Heart left ventricle (tissue), 16 donors: ENCODE measurements at regions not wholly inside any gene's neighbourhood (a gene's known extent, or its start where the extent isn't known, plus 50 kb on each side); places are given as distances from the start of the nearest gene placed in this dataset.

ENCODE experiments used
- ATAC-seq, 4 donors: fragments of 200-7000 bp; cut with Tn5 transposase; one replicate each; pipeline ENCODE4 v1.9.1; 2020 to 2022; ENCODE audit warnings: moderate library complexity in 4 of 4, mild to moderate bottlenecking in 3 of 4, moderate number of reproducible peaks in 1 of 4
- DNase-seq, 5 donors: peaks; one replicate each; pipeline ENCODE4 v3.0.0-alpha.2; 2020
- H3K27ac ChIP-seq, 12 donors: fragments of 200-600 bp; sonication (generic) in 4 of 12; one replicate each; pipeline versions ENCODE4 v1.5.0 to v1.8.0; 2016 to 2022; ENCODE audit warnings: mild to moderate bottlenecking in 2 of 12
- H3K27me3 ChIP-seq, 9 donors: fragments of 200-600 bp; sonication (generic) in 2 of 9; one replicate each; pipeline versions ENCODE4 v1.5.1 to v1.8.0; 2016 to 2022; ENCODE audit warnings: mild to moderate bottlenecking in 3 of 9
- H3K36me3 ChIP-seq, 9 donors: fragments of 200-600 bp; sonication (generic) in 2 of 9; one replicate each; pipeline versions ENCODE4 v1.5.0 to v1.8.0; 2018 to 2022; ENCODE audit warnings: mild to moderate bottlenecking in 2 of 9
- H3K4me1 ChIP-seq, 12 donors: fragments of 200-600 bp; sonication (generic) in 4 of 12; one replicate each; pipeline versions ENCODE4 v1.5.0 to v1.8.0; 2016 to 2022; ENCODE audit warnings: mild to moderate bottlenecking in 3 of 12
- H3K4me3 ChIP-seq, 12 donors: fragments of 200-600 bp; sonication (generic) in 4 of 12; one replicate each; pipeline versions ENCODE4 v1.5.0 to v1.8.0; 2017 to 2022; ENCODE audit warnings: mild to moderate bottlenecking in 9 of 12, moderate library complexity in 4 of 12
- H3K9me3 ChIP-seq, 12 donors: fragments of 200-600 bp; sonication (generic) in 4 of 12; one replicate each; pipeline versions ENCODE4 v1.5.0 to v1.8.0; 2016 to 2022; ENCODE audit warnings: mild to moderate bottlenecking in 1 of 12
- POLR2A ChIP-seq, 2 donors: fragments of 450-650 bp; IDR thresholded peaks; one replicate each; pipeline ENCODE4 v1.6.1; 2017; ENCODE audit warnings: antibody characterized with exemption in 2 of 2, mild to moderate bottlenecking in 2 of 2, moderate library complexity in 2 of 2
- WGBS, 4 donors: extraction: QIAGEN DNeasy Blood & Tissue Kit in 2 of 4; methylation state at CpG; one replicate each; pipeline versions ENCODE4 v1.1.5 to v1.1.7; 2013 to 2018; 5-methylcytosine and 5-hydroxymethylcytosine counted together
- intact Hi-C, 10 donors: fragments of 100-400 bp; cut with DNase I; formaldehyde crosslinking; loops; one replicate each; pipeline versions ENCODE4 v1.11.1 to v1.14.2; 2022
- TF ChIP-seq, protein P1 (sequence below), 12 donors: fragments of 200-600 bp; sonication (generic) in 4 of 12; IDR thresholded peaks; one replicate each; pipeline versions ENCODE4 v1.5.0 to v1.8.0; 2018 to 2022; ENCODE audit warnings: antibody characterized with exemption in 12 of 12, mild to moderate bottlenecking in 5 of 12
- donor health status: ischemic (EF 13 %, LVEDD 7.1; RV severe dilation, severe dysfunction).
- donor health status: healthy with polysubstance abuse.
- donor health status: DM: no; HTN: yes; CAD: no.
- donor health status: DM: no; HTN: no; CAD: no.
- donor health status: ischemic (EF 25% LVEDD 6.9; RV normal size, moderate dysfunction).
- donor health status: ischemic (EF 25% LVEDD 5.7; RV mildly dilated, moderate dysfunction).
- donor health status: healthy.
- donor health status: DM: yes; HTN: yes; CAD: no.
- donor health status: ischemic (EF 35%, LVEDD 5.7; RV mildly dilated, moderate dysfunction).
- donor health status: nonischemic (EF 11% LVEDD 7.7; RV severe dilation, severe dysfunction).
- donor health status: DM: yes; HTN: yes; CAD: no.
- donor health status: PGD.
- donor health status: ischemic (EF 29% LVEDD 5.4; RV normal size, mild dysfunction).
- donor health status: nonischemic (EF 23%, LVEDD 6.1; RV moderate dilation, normal function).

- no peak for DNase-seq
- no peaks in the 10 kb centered on the region for H3K27me3 ChIP-seq
- H3K36me3 ChIP-seq = no peaks in the 10 kb centered on the region
- H3K27ac ChIP-seq = no peak overlapping the region
- intact Hi-C loops = no loop called here
- H3K4me3 ChIP-seq = no peak overlapping the region
- H3K9me3 ChIP-seq = no peaks in the 10 kb centered on the region
- H3K4me1 ChIP-seq = no peaks in the 10 kb centered on the region
- ATAC-seq = no peak
- no peak for TF ChIP-seq POLR2A (IDR thresholded peaks at IDR 0.05)
- TF ChIP-seq, protein P1, sequence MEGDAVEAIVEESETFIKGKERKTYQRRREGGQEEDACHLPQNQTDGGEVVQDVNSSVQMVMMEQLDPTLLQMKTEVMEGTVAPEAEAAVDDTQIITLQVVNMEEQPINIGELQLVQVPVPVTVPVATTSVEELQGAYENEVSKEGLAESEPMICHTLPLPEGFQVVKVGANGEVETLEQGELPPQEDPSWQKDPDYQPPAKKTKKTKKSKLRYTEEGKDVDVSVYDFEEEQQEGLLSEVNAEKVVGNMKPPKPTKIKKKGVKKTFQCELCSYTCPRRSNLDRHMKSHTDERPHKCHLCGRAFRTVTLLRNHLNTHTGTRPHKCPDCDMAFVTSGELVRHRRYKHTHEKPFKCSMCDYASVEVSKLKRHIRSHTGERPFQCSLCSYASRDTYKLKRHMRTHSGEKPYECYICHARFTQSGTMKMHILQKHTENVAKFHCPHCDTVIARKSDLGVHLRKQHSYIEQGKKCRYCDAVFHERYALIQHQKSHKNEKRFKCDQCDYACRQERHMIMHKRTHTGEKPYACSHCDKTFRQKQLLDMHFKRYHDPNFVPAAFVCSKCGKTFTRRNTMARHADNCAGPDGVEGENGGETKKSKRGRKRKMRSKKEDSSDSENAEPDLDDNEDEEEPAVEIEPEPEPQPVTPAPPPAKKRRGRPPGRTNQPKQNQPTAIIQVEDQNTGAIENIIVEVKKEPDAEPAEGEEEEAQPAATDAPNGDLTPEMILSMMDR (IDR thresholded peaks at IDR 0.05) = no peak
- WGBS, 4 donors = 52 to 89% (median 76%) methylated on average over 1 of the region's 1 CpG
These were observed 783.8 kb downstream of the NXPH1 start for GRCh38 chr7:9217204-9217603.

DNA sequence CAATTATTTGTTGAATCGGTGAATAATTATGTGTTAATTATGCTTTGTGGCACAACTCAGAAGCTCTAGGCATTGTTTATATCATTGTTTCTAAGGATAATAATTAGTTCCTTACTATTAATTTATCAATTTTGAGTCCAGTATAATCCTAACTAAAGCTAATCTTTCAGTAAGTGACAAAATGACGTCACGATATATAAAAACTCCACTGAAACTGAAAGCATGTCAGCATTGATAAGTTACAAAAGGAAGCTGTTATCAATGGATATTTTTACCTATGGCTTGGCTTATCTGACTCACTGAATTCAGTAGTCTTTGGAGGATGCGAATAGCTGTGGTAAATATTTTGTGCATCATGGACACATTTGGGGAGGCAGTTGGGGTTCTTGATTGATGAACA lies 793.1 kb downstream of the NXPH1 start:
- ATAC-seq = no peak
- WGBS, 4 donors = 68 to 78% (median 77%) methylated on average over 4 of the region's 4 CpGs

GRCh38 chr7:9231630-9232121 lies 798.3 kb downstream of the NXPH1 start:
- H3K27ac ChIP-seq = no peak overlapping the region
- TF ChIP-seq, protein P1 (IDR thresholded peaks at IDR 0.05) = no peak
- TF ChIP-seq POLR2A (IDR thresholded peaks at IDR 0.05) = no peak
- no peaks in the 10 kb centered on the region for H3K9me3 ChIP-seq
- H3K4me1 ChIP-seq = no peaks in the 10 kb centered on the region
- no peak for ATAC-seq
- H3K36me3 ChIP-seq = no peaks in the 10 kb centered on the region
- H3K4me3 ChIP-seq = no peak overlapping the region
- no peaks in the 10 kb centered on the region for H3K27me3 ChIP-seq
- no peak for DNase-seq
- 50 to 54% (median 51%) methylated on average over 7 of the region's 7 CpGs for WGBS, 4 donors
- intact Hi-C loops = no loop called here

More for the DNA sequence above, 793.1 kb downstream of the NXPH1 start:
- intact Hi-C loops = no loop called here
- TF ChIP-seq, protein P1 (IDR thresholded peaks at IDR 0.05) = no peak
- TF ChIP-seq POLR2A (IDR thresholded peaks at IDR 0.05) = no peak
- Histone ChIP-seq H3K36me3 (no peaks in the 10 kb centered on the region), H3K4me3 (no peak overlapping the region), H3K27ac (no peak overlapping the region), H3K27me3 (no peaks in the 10 kb centered on the region), H3K4me1 (no peaks in the 10 kb centered on the region), H3K9me3 (no peaks in the 10 kb centered on the region)
- DNase-seq = no peak

DNA sequence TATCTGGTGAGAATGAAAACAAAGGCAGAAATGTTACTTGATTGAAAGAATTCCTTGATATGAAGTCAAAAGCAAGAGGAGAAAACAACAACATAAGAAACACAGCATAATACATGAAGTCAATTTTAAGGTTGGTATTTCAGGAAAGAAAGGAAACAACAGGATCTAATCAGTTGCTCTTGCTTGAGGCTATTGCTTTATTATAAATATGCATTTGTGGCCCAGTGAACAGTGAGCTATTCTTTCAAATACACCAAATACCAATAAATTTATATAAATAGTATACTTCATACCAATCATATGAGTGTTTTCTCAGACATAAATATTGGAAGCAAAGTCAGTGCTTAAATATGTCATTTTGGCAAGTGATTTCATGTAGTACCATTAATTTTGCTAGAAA lies 806.6 kb downstream of the NXPH1 start:
- intact Hi-C loops = no loop called here
- Histone ChIP-seq H3K36me3 (no peaks in the 10 kb centered on the region), H3K9me3 (peaks cover 0 to 9% (median 0%) of the 10 kb centered on the region in 12 donors), H3K27ac (no peak overlapping the region), H3K4me3 (no peak overlapping the region), H3K27me3 (no peaks in the 10 kb centered on the region), H3K4me1 (no peaks in the 10 kb centered on the region)
- DNase-seq = no peak
- no peak for TF ChIP-seq POLR2A (IDR thresholded peaks at IDR 0.05)
- TF ChIP-seq, protein P1 (IDR thresholded peaks at IDR 0.05) = no peak
- ATAC-seq = no peak
